ENCODE measurements at regions not wholly inside any gene's neighbourhood (a gene's known extent, or its start where the extent isn't known, plus 50 kb on each side); places are given as distances from the start of the nearest gene placed in this dataset.

GRCh38 chr5:51665251-51665593 is 282.0 kb downstream of the ISL1 start:
- no peak for DNase-seq (ENCODE audit: extremely low spot score in 2 of 2)
- H3K27ac ChIP-seq: no peak overlapping the region
- no peak overlapping the region for H3K4me3 ChIP-seq
- no peaks in the 10 kb centered on the region for H3K9me3 ChIP-seq
- no peak for TF ChIP-seq CTCF (IDR thresholded peaks at IDR 0.05)
- no peak for TF ChIP-seq POLR2A (IDR thresholded peaks at IDR 0.05)
- no peak for TF ChIP-seq POLR2AphosphoS5 (IDR thresholded peaks at IDR 0.05; ENCODE audit: insufficient read depth in 1 of 2, low read depth in 1 of 2)
- intact Hi-C loops (cut with DNase I): no loop called here
- H3K4me1 ChIP-seq: no peaks in the 10 kb centered on the region
- H3K36me3 ChIP-seq: no peaks in the 10 kb centered on the region
- H3K27me3 ChIP-seq: no peaks in the 10 kb centered on the region

- no peak for DNase-seq (ENCODE audit: extremely low spot score in 2 of 2)
- intact Hi-C loops (cut with DNase I): no loop called here
- H3K9me3 ChIP-seq: no peaks in the 10 kb centered on the region
- H3K36me3 ChIP-seq: no peaks in the 10 kb centered on the region
- no peaks in the 10 kb centered on the region for H3K27me3 ChIP-seq
- TF ChIP-seq POLR2AphosphoS5 (IDR thresholded peaks at IDR 0.05; ENCODE audit: insufficient read depth in 1 of 2, low read depth in 1 of 2) (no peak), POLR2A (IDR thresholded peaks at IDR 0.05) (no peak), CTCF (IDR thresholded peaks at IDR 0.05) (no peak)
- H3K27ac ChIP-seq: no peak overlapping the region
- H3K4me1 ChIP-seq: no peaks in the 10 kb centered on the region
- no peak overlapping the region for H3K4me3 ChIP-seq
Measured at GRCh38 chr5:51669095-51669494, 285.8 kb downstream of the ISL1 start.

- no peak for TF ChIP-seq CTCF (IDR thresholded peaks at IDR 0.05)
- TF ChIP-seq POLR2AphosphoS5 (IDR thresholded peaks at IDR 0.05; ENCODE audit: insufficient read depth in 1 of 2, low read depth in 1 of 2): no peak
- TF ChIP-seq POLR2A (IDR thresholded peaks at IDR 0.05): no peak
- H3K27me3 ChIP-seq: no peaks in the 10 kb centered on the region
- no peaks in the 10 kb centered on the region for H3K36me3 ChIP-seq
- intact Hi-C loops (cut with DNase I): no loop called here
- H3K9me3 ChIP-seq: no peaks in the 10 kb centered on the region
- H3K27ac ChIP-seq: no peak overlapping the region
- no peaks in the 10 kb centered on the region for H3K4me1 ChIP-seq
- no peak overlapping the region for H3K4me3 ChIP-seq
- DNase-seq (ENCODE audit: extremely low spot score in 2 of 2): no peak
Measured at GRCh38 chr5:51678330-51678729, 295.1 kb downstream of the ISL1 start.

- Histone ChIP-seq H3K9me3 (no peaks in the 10 kb centered on the region), H3K27ac (no peak overlapping the region), H3K27me3 (no peaks in the 10 kb centered on the region), H3K4me1 (no peaks in the 10 kb centered on the region), H3K36me3 (no peaks in the 10 kb centered on the region), H3K4me3 (no peak overlapping the region)
- intact Hi-C loops (cut with DNase I): no loop called here
- no peak for DNase-seq (ENCODE audit: extremely low spot score in 2 of 2)
- TF ChIP-seq POLR2AphosphoS5 (IDR thresholded peaks at IDR 0.05; ENCODE audit: insufficient read depth in 1 of 2, low read depth in 1 of 2): no peak
- TF ChIP-seq CTCF (IDR thresholded peaks at IDR 0.05): no peak
- no peak for TF ChIP-seq POLR2A (IDR thresholded peaks at IDR 0.05)
Measured at GRCh38 chr5:51679286-51679685, 296.0 kb downstream of the ISL1 start.

DNA sequence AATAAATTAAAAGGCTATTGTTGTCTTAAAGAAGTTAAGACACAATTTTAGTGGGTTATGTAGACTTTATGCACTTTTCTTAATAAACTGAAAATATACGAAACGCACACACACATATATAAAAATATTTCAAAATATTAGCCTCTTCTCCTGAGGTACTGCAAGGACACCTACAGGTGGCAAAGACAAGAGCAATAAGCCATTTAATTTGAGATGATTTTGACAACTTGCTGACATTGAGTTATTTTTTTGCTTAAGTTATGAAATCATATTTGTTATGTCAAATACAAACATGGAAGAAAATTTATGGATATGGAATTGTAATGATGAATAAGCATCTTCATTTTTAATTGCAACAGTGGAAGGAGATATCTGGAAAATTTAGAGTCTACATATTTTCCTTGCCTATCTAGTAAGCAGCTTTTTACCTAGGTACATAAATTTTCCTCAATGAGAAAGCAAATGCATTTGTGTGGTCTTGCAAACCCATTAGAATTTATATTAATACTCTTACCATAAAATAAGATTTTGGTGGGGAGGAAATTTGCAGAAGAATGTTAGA is 301.6 kb downstream of the ISL1 start:
- Histone ChIP-seq H3K36me3 (no peaks in the 10 kb centered on the region), H3K4me3 (no peak overlapping the region), H3K27ac (no peak overlapping the region), H3K9me3 (no peaks in the 10 kb centered on the region), H3K4me1 (no peaks in the 10 kb centered on the region), H3K27me3 (no peaks in the 10 kb centered on the region)
- DNase-seq (ENCODE audit: extremely low spot score in 2 of 2): no peak
- intact Hi-C loops (cut with DNase I): no loop called here
- TF ChIP-seq CTCF (IDR thresholded peaks at IDR 0.05) (no peak), POLR2AphosphoS5 (IDR thresholded peaks at IDR 0.05; ENCODE audit: insufficient read depth in 1 of 2, low read depth in 1 of 2) (no peak), POLR2A (IDR thresholded peaks at IDR 0.05) (no peak)
